ENCODE measurements at regions not wholly inside any gene's neighbourhood (a gene's known extent, or its start where the extent isn't known, plus 50 kb on each side); places are given as distances from the start of the nearest gene placed in this dataset.

DNA sequence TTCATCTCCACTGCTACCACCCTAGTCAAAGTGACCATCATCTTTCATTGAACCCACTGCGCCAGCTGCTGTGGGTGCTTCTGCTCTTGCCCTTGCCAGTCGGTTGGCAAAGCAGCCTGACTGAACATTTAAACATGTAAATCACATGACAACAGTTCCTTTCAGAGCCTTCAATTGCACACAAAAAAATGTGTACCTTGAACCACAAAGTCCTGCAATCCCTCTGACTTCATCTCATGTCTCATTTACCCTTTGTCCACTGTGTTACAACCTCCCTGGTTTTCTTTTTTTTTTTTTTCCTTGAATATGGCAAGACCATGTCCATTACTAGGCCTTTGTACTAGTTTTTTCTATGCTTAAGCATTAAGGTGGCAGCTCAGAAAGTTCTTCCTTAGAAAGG is 183.5 kb downstream of the GBA3 start:
- DNase-seq (ENCODE audit: low read depth, low spot score): no peak

DNA sequence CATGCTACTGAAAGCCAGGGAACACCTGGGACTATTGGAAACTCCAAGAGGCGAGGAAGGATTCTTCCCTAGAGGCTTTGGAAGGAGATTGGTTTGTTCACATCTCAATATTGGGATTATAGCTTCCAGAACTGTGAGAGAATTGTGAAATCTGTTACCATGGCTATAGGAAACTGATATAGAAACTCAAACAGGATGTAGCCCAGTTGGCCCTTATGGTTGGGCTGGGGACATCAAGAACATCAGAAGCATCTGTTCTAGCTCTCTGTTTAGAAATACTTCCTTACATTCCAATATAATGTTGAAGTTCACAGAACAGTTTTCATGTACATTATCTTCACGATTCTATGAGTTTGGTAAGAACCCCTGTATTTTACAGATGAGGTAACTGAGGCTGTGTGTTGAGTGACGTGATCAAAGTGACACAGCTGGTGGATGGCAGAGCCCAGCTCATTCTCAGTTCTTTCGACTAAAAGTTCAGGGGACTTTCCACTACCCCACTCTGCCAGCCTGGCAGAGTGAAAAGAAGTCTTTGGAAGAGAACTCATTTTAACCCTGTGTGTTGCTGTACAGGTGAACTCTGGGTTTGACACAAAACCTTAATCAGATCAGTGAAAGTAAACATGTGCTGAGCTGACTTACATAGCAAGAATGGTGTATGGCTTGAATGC is 183.0 kb downstream of the GBA3 start:
- DNase-seq (ENCODE audit: low read depth, low spot score): no peak

DNA sequence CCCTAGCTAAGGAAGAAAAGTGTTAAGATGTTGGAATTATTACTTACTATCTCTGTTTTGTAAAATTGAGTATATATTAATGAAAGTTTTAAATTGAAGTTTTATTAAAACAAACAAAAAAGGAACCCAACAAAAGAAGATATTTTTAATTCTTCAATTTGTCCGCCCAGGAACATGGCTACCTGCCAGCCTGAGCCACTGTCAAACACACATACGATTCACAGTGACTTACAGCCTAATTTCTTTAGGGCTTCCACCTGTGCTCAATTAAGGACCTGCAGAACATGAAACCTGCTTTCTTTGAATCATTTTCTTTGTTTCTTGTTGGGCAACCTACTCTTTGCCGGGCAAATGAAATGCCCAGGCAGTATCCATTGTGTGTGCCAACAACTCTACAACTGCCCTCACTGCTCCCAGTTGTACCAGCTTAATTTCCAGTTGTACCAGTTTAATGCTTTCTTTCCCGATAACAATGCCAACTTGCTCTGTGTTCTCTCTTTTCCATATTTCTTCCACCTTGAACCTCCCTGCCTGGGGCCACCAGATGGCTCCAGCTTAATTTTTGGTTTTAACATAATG is 181.7 kb downstream of the GBA3 start:
- DNase-seq (ENCODE audit: low read depth, low spot score): no peak

DNA sequence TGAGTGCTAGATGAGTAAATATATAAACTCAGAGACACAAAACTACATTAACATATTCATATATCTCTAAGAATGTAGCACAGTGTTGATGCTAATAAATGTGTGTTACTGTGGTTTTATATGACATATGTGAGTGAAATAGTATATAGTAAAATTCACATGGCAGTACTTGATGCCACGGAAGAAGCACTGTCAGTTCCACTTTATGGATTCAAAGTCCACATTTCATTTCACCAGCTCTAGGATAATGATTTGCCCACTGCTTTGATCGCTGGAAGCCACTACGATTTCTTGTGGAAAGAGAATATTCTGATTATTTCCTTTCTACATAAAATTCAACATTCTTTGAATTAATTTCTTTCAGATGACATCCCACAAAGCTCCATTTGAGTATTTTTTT is 181.2 kb downstream of the GBA3 start:
- DNase-seq (ENCODE audit: low read depth, low spot score): no peak

DNA sequence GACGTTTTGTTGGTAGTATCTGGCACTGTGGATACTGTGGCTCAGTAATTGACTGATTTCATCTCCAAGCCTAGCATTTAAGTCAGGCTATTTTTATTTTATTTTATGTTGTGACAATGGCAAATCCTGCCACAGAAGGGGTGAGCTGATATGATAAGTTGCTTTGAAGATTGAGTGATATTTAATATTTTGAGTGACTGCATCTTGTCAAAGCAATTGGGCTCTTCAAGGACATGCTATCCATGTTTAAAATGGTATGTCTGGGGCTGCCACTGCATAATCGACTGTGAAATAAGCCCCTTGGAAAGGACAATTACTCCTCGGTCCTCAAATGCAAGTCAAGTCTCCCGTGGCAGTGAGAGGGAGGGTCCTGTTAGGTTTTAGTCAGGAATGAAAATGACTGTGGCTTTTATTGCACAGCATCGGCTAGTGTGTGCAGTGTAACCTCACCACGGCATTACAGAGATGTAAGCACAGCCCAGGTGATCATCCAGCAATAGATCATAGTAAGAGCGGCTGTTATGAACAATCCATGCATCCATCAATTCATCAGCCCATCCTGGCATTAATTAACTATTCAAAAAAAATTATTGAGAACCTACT is 178.2 kb downstream of the GBA3 start:
- DNase-seq (ENCODE audit: low read depth, low spot score): no peak

DNA sequence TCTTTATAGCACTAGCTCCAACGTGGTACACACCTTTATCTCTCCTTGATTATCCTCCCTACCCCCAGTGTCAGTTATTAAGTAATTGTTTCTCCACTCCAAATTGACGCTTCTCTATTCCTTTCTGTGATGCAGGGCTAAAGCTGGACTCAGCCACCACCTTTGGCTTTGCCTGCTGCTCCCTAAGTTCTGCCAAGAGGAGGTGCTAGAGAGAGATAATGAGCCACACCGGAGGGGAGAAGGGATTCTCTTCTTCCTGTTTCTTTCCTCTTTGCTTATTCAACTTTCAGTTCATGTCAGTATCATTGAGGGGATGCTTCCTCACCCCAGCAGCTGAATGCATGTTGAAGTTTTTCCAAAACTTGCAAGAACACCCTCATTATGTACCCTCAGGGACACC is 176.5 kb downstream of the GBA3 start:
- DNase-seq (ENCODE audit: low read depth, low spot score): peak; percentile 1

Measured in ELF-1 (cell line).